ENCODE measurements at regions not wholly inside any gene's neighbourhood (a gene's known extent, or its start where the extent isn't known, plus 50 kb on each side); places are given as distances from the start of the nearest gene placed in this dataset.

DNA sequence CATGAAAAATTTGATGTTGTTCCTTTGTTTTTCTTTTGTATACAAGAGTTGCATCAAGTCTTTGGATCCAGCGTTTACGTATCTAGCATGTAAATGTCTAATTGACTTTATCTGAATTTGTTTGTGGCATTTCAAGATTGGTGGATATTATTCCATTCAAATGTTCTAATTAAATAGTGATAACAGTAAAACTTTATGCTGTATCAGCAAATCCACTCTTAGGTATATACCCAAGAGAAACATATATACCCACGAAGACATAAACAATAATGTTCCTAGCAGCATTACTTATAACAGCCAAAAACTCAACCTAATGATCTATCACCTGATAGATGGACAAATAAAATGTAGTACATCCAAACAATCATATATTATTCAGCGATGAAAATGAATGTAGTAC is 579.4 kb upstream of the LRATD1 start:
- POLR2A ChIA-PET: no interaction called here

DNA sequence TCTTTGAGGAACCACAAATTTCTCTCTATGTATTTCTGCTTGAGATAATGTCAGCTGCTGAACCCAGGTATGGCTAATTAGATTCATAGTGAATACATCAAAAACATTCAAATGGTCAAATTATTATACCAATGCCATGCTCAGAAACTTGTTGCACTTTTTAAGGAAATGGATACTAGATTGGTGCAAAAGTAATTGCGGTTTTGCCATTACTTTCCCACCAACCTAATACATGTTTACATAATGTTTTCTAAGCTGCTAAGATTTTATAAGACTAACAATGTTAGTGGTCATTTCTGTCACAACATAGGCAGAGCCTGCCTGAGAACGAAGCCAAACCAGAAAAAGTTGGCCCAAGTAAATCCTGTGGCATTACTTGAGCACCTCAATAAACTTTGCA is 568.2 kb upstream of the LRATD1 start:
- Histone ChIP-seq H3K27me3 (replicated peaks in 1 of 2; ENCODE audit: control insufficient read depth in 2 of 2, extremely low read depth in 1 of 2, insufficient read depth in 2 of 2, low read length in 1 of 2) (no peaks in the 10 kb centered on the region), H3K4me1 (ENCODE audit: control insufficient read depth in 1 of 2, extremely low read depth in 1 of 2, insufficient read depth in 2 of 2, low read length in 2 of 2) (no peaks in the 10 kb centered on the region), H3K27ac (ENCODE audit: low read length) (no peak overlapping the region), H3K4me3 (ENCODE audit: control insufficient read depth in 1 of 2, extremely low read depth in 1 of 2, low read length in 1 of 2) (no peak overlapping the region), H3K9me3 (no peaks in the 10 kb centered on the region), H3K36me3 (ENCODE audit: control insufficient read depth in 2 of 2, extremely low read depth in 1 of 2, insufficient read depth in 1 of 2, low read length in 1 of 2) (no peaks in the 10 kb centered on the region)
- Mint-ChIP-seq H3K36me3 (no peaks in the 10 kb centered on the region), H3K4me3 (no peak overlapping the region), H3K27ac (no peak overlapping the region), H3K9me3 (peaks cover 4 to 16% (median 8%) of the 10 kb centered on the region in 3 donors), H3K4me1 (no peaks in the 10 kb centered on the region), H3K27me3 (no peaks in the 10 kb centered on the region)
- CTCF ChIA-PET: no interaction called here
- POLR2A ChIA-PET: no interaction called here
- WGBS (ENCODE audit: insufficient coverage): no CpG with 5 or more reads among the region's 2 CpGs
- ATAC-seq (replicated peaks in 1 of 4): no peak
- no peak for DNase-seq

More for the DNA sequence above, 579.4 kb upstream of the LRATD1 start:
- ATAC-seq (replicated peaks in 1 of 4) (no peak), DNase-seq (no peak)
- Mint-ChIP-seq H3K36me3 (no peaks in the 10 kb centered on the region), H3K4me3 (no peak overlapping the region), H3K27me3 (no peaks in the 10 kb centered on the region), H3K27ac (no peak overlapping the region), H3K4me1 (no peaks in the 10 kb centered on the region), H3K9me3 (peaks cover 3 to 5% (median 4%) of the 10 kb centered on the region in 3 donors)
- Histone ChIP-seq H3K4me1 (ENCODE audit: control insufficient read depth in 1 of 2, extremely low read depth in 1 of 2, insufficient read depth in 2 of 2, low read length in 2 of 2) (no peaks in the 10 kb centered on the region), H3K27ac (ENCODE audit: low read length) (no peak overlapping the region), H3K36me3 (ENCODE audit: control insufficient read depth in 2 of 2, extremely low read depth in 1 of 2, insufficient read depth in 1 of 2, low read length in 1 of 2) (no peaks in the 10 kb centered on the region), H3K4me3 (ENCODE audit: control insufficient read depth in 1 of 2, extremely low read depth in 1 of 2, low read length in 1 of 2) (no peak overlapping the region), H3K27me3 (replicated peaks in 1 of 2; ENCODE audit: control insufficient read depth in 2 of 2, extremely low read depth in 1 of 2, insufficient read depth in 2 of 2, low read length in 1 of 2) (no peaks in the 10 kb centered on the region), H3K9me3 (peaks cover 3% of the 10 kb centered on the region)
- CTCF ChIA-PET: no interaction called here
- no CpG with 5 or more reads among the region's 4 CpGs for WGBS (ENCODE audit: insufficient coverage)

DNA sequence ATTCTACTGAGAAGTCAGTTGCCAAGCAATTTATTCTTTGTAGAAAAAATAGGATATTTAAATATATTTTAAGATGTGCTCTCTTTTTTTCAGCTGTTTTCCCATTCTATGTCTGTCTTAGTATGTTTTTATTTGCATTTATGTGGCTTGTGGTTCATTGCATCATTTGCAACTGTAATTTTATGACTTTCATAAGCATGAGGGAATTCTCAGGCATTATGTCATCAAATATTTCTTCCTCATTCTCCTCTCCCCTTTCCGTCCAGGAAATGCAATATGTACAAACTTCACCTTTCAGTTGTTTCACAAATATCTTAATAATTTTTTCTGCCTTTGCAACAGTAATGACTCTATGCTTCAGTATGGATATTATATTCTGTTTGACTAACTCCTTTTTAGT is 560.2 kb upstream of the LRATD1 start:
- no peaks in the 10 kb centered on the region for H3K4me1 Mint-ChIP-seq
- no peaks in the 10 kb centered on the region for H3K4me1 ChIP-seq (ENCODE audit: control insufficient read depth in 1 of 2, extremely low read depth in 1 of 2, insufficient read depth in 2 of 2, low read length in 2 of 2)

DNA sequence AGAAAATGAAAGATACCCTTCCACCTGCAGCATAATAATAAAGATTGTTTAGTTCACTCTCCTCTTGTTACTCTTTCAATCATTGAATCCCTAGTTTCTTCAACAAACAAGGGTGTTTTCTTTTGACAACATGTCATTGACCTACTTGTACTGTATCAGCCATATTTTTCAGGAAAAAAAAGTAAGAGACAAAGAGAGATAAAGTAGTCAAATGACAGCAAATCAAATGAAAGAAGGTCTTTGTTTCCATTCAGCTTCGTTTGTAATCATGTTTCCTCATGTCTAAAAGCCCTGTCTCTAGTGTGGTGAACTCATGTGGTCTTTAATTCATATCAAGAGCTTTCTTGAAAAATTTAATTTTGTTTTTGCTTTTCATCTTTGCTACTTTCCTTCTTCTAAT is 557.8 kb upstream of the LRATD1 start:
- no CpG with 5 or more reads among the region's 1 CpG for WGBS (ENCODE audit: insufficient coverage)
- H3K4me1 Mint-ChIP-seq: no peaks in the 10 kb centered on the region
- POLR2A ChIA-PET: no interaction called here
- Histone ChIP-seq H3K27ac (ENCODE audit: low read length) (no peak overlapping the region), H3K9me3 (no peaks in the 10 kb centered on the region), H3K4me3 (ENCODE audit: control insufficient read depth in 1 of 2, extremely low read depth in 1 of 2, low read length in 1 of 2) (no peak overlapping the region), H3K27me3 (replicated peaks in 1 of 2; ENCODE audit: control insufficient read depth in 2 of 2, extremely low read depth in 1 of 2, insufficient read depth in 2 of 2, low read length in 1 of 2) (no peaks in the 10 kb centered on the region), H3K36me3 (ENCODE audit: control insufficient read depth in 2 of 2, extremely low read depth in 1 of 2, insufficient read depth in 1 of 2, low read length in 1 of 2) (no peaks in the 10 kb centered on the region), H3K4me1 (ENCODE audit: control insufficient read depth in 1 of 2, extremely low read depth in 1 of 2, insufficient read depth in 2 of 2, low read length in 2 of 2) (no peaks in the 10 kb centered on the region)
- H3K27me3 Mint-ChIP-seq: no peaks in the 10 kb centered on the region
- H3K36me3 Mint-ChIP-seq: no peaks in the 10 kb centered on the region
- CTCF ChIA-PET: no interaction called here
- peaks cover 8 to 14% (median 11%) of the 10 kb centered on the region in 3 donors for H3K9me3 Mint-ChIP-seq
- ATAC-seq (replicated peaks in 1 of 4) (no peak), DNase-seq (no peak)
- H3K27ac Mint-ChIP-seq: no peak overlapping the region
- H3K4me3 Mint-ChIP-seq: no peak overlapping the region

More for the DNA sequence above, 560.2 kb upstream of the LRATD1 start:
- no peaks in the 10 kb centered on the region for H3K27me3 Mint-ChIP-seq
- Histone ChIP-seq H3K4me3 (ENCODE audit: control insufficient read depth in 1 of 2, extremely low read depth in 1 of 2, low read length in 1 of 2) (no peak overlapping the region), H3K27me3 (replicated peaks in 1 of 2; ENCODE audit: control insufficient read depth in 2 of 2, extremely low read depth in 1 of 2, insufficient read depth in 2 of 2, low read length in 1 of 2) (no peaks in the 10 kb centered on the region), H3K9me3 (no peaks in the 10 kb centered on the region), H3K27ac (ENCODE audit: low read length) (no peak overlapping the region), H3K36me3 (ENCODE audit: control insufficient read depth in 2 of 2, extremely low read depth in 1 of 2, insufficient read depth in 1 of 2, low read length in 1 of 2) (no peaks in the 10 kb centered on the region)
- ChIA-PET CTCF (no interaction called here), POLR2A (no interaction called here)
- ATAC-seq (replicated peaks in 1 of 4): no peak
- H3K4me3 Mint-ChIP-seq: no peak overlapping the region
- WGBS (ENCODE audit: insufficient coverage): no CpG with 5 or more reads among the region's 1 CpG
- H3K9me3 Mint-ChIP-seq: peaks cover 5 to 18% (median 11%) of the 10 kb centered on the region in 3 donors
- DNase-seq: no peak
- no peaks in the 10 kb centered on the region for H3K36me3 Mint-ChIP-seq
- no peak overlapping the region for H3K27ac Mint-ChIP-seq

GRCh38 chr2:14079576-14079975 is 552.9 kb upstream of the LRATD1 start:
- Histone ChIP-seq H3K27me3 (replicated peaks in 1 of 2; ENCODE audit: control insufficient read depth in 2 of 2, extremely low read depth in 1 of 2, insufficient read depth in 2 of 2, low read length in 1 of 2) (no peaks in the 10 kb centered on the region), H3K27ac (ENCODE audit: low read length) (no peak overlapping the region), H3K4me3 (ENCODE audit: control insufficient read depth in 1 of 2, extremely low read depth in 1 of 2, low read length in 1 of 2) (no peak overlapping the region), H3K4me1 (ENCODE audit: control insufficient read depth in 1 of 2, extremely low read depth in 1 of 2, insufficient read depth in 2 of 2, low read length in 2 of 2) (no peaks in the 10 kb centered on the region), H3K9me3 (no peaks in the 10 kb centered on the region), H3K36me3 (ENCODE audit: control insufficient read depth in 2 of 2, extremely low read depth in 1 of 2, insufficient read depth in 1 of 2, low read length in 1 of 2) (no peaks in the 10 kb centered on the region)
- Mint-ChIP-seq H3K27ac (no peak overlapping the region), H3K36me3 (no peaks in the 10 kb centered on the region), H3K4me3 (no peak overlapping the region), H3K27me3 (no peaks in the 10 kb centered on the region), H3K9me3 (peaks cover 8 to 16% (median 15%) of the 10 kb centered on the region in 3 donors), H3K4me1 (no peaks in the 10 kb centered on the region)
- no CpG with 5 or more reads among the region's 3 CpGs for WGBS (ENCODE audit: insufficient coverage)
- ChIA-PET POLR2A (no interaction called here), CTCF (no interaction called here)
- ATAC-seq (replicated peaks in 1 of 4) (no peak), DNase-seq (no peak)

DNA sequence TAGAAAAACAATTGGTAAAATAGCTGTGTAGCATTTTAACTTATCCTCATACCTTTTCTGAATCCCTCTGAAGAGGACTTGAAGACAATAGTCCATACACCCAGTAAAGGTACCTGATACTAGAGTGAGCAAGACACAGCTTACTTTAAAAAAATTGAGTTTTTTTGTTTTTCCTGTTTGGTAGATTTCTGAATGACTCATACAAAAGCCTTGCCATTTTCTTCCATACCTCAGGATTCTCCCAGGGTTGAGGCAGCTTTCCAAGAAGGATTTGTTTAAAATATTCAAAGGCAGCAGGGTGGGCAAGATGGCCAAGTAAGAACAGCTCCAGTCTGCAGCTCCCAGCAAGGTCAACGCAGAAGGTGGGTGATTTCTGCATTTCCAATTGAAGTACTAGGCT is 551.0 kb upstream of the LRATD1 start:
- Mint-ChIP-seq H3K27me3 (no peaks in the 10 kb centered on the region), H3K27ac (no peak overlapping the region), H3K36me3 (no peaks in the 10 kb centered on the region), H3K4me3 (no peak overlapping the region), H3K9me3 (peaks cover 10 to 27% (median 19%) of the 10 kb centered on the region in 3 donors), H3K4me1 (no peaks in the 10 kb centered on the region)
- H3K9me3 ChIP-seq: no peaks in the 10 kb centered on the region
- no peaks in the 10 kb centered on the region for H3K4me1 ChIP-seq (ENCODE audit: control insufficient read depth in 1 of 2, extremely low read depth in 1 of 2, insufficient read depth in 2 of 2, low read length in 2 of 2)
- ChIA-PET POLR2A (no interaction called here), CTCF (interaction anchor here in 1 of 2 donors (0.6 kb wide), 1 partner anchor 110 kb away, joined by 6 read pairs; no protein-coding TSS in a partner anchor)
- WGBS (ENCODE audit: insufficient coverage): 60% methylated on average over 1 of the region's 1 CpG
- H3K4me3 ChIP-seq (ENCODE audit: control insufficient read depth in 1 of 2, extremely low read depth in 1 of 2, low read length in 1 of 2): no peak overlapping the region
- ATAC-seq (replicated peaks in 1 of 4) (no peak), DNase-seq (no peak)
- H3K36me3 ChIP-seq (ENCODE audit: control insufficient read depth in 2 of 2, extremely low read depth in 1 of 2, insufficient read depth in 1 of 2, low read length in 1 of 2): no peaks in the 10 kb centered on the region
- no peak overlapping the region for H3K27ac ChIP-seq (ENCODE audit: low read length)
- H3K27me3 ChIP-seq (replicated peaks in 1 of 2; ENCODE audit: control insufficient read depth in 2 of 2, extremely low read depth in 1 of 2, insufficient read depth in 2 of 2, low read length in 1 of 2): no peaks in the 10 kb centered on the region

DNA sequence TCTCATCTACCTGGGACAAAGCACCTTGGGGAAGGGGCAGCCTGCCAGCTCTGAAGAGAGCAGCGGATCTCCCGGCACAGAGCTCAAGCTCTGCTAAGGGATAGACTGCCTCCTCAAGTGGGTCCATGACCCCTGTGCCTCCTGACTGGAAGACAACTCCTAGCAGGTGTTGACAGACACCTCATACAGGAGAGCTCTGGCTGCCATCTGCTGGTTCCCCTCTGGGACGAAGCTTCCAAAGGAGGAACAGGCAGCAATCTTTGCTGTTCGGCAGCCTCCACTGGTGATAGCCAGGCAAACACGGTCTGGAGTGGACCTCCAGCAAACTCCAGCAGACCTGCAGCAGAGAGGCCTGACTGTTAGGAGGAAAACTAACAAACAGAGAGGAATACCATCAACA is 549.9 kb upstream of the LRATD1 start:
- H3K4me1 Mint-ChIP-seq: no peaks in the 10 kb centered on the region
- no peak overlapping the region for H3K4me3 Mint-ChIP-seq
- no peaks in the 10 kb centered on the region for H3K27me3 Mint-ChIP-seq
- Histone ChIP-seq H3K27ac (ENCODE audit: low read length) (no peak overlapping the region), H3K36me3 (ENCODE audit: control insufficient read depth in 2 of 2, extremely low read depth in 1 of 2, insufficient read depth in 1 of 2, low read length in 1 of 2) (no peaks in the 10 kb centered on the region), H3K27me3 (replicated peaks in 1 of 2; ENCODE audit: control insufficient read depth in 2 of 2, extremely low read depth in 1 of 2, insufficient read depth in 2 of 2, low read length in 1 of 2) (no peaks in the 10 kb centered on the region), H3K9me3 (no peaks in the 10 kb centered on the region), H3K4me1 (ENCODE audit: control insufficient read depth in 1 of 2, extremely low read depth in 1 of 2, insufficient read depth in 2 of 2, low read length in 2 of 2) (no peaks in the 10 kb centered on the region), H3K4me3 (ENCODE audit: control insufficient read depth in 1 of 2, extremely low read depth in 1 of 2, low read length in 1 of 2) (no peak overlapping the region)
- ATAC-seq (replicated peaks in 1 of 4): no peak
- no peak for DNase-seq
- H3K9me3 Mint-ChIP-seq: peaks cover 12 to 27% (median 14%) of the 10 kb centered on the region in 3 donors
- no peaks in the 10 kb centered on the region for H3K36me3 Mint-ChIP-seq
- WGBS (ENCODE audit: insufficient coverage): 85% methylated on average over 4 of the region's 5 CpGs
- H3K27ac Mint-ChIP-seq: no peak overlapping the region
- ChIA-PET POLR2A (no interaction called here), CTCF (no interaction called here)

Measured in T-cell (primary cell).